ENCODE measurements at regions not wholly inside any gene's neighbourhood (a gene's known extent, or its start where the extent isn't known, plus 50 kb on each side); places are given as distances from the start of the nearest gene placed in this dataset.

- Histone ChIP-seq H3K27me3 (no peaks in the 10 kb centered on the region), H3K9me3 (no peaks in the 10 kb centered on the region), H3K27ac (no peak overlapping the region)
Measured at GRCh38 chr10:131677671-131678070, 223.1 kb upstream of the PPP2R2D start.

DNA sequence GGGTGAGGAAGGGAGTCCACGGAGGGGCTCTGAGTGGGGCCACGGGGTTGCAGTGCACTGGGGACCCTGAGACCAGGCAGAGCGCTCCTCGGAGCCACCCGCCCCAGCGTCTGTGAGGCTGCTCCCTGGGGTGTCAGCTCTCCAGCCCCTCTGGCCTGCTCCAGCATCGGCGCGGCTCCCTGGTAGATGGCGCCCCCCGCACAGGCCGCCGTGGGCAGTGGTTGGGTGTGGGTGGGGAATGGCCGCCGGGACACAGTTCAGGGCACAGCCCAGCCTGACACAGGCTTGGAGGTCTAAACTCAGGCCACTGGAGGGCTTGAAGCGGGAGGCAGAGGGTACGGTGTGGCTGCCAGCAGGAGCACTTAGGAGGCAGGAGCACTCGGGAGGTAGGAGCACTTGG lies 222.6 kb upstream of the PPP2R2D start:
- H3K4me3 ChIP-seq: no peak overlapping the region
- no peaks in the 10 kb centered on the region for H3K36me3 ChIP-seq
- no peaks in the 10 kb centered on the region for H3K4me1 ChIP-seq
- intact Hi-C loops (cut with DNase I; ENCODE audit: low total_unique reads): no loop called here
- H3K27me3 ChIP-seq: no peaks in the 10 kb centered on the region
- no peak overlapping the region for H3K27ac ChIP-seq
- no peak for DNase-seq
- no peaks in the 10 kb centered on the region for H3K9me3 ChIP-seq
- TF ChIP-seq POLR2A (IDR thresholded peaks at IDR 0.05): no peak
- TF ChIP-seq CTCF (IDR thresholded peaks at IDR 0.05): no peak

More at GRCh38 chr10:131677671-131678070, 223.1 kb upstream of the PPP2R2D start:
- Histone ChIP-seq H3K4me1 (no peaks in the 10 kb centered on the region), H3K4me3 (no peak overlapping the region), H3K36me3 (no peaks in the 10 kb centered on the region)
- no peak for TF ChIP-seq CTCF (IDR thresholded peaks at IDR 0.05)
- TF ChIP-seq POLR2A (IDR thresholded peaks at IDR 0.05): no peak
- DNase-seq: no peak
- intact Hi-C loops (cut with DNase I; ENCODE audit: low total_unique reads): no loop called here

- Histone ChIP-seq H3K9me3 (no peaks in the 10 kb centered on the region), H3K36me3 (no peaks in the 10 kb centered on the region), H3K4me3 (no peak overlapping the region), H3K27me3 (no peaks in the 10 kb centered on the region), H3K27ac (no peak overlapping the region), H3K4me1 (no peaks in the 10 kb centered on the region)
- no peak for DNase-seq
- TF ChIP-seq POLR2A (IDR thresholded peaks at IDR 0.05) (no peak), CTCF (IDR thresholded peaks at IDR 0.05) (no peak)
- intact Hi-C loops (cut with DNase I; ENCODE audit: low total_unique reads): no loop called here
Measured at GRCh38 chr10:131678613-131679012, 222.2 kb upstream of the PPP2R2D start.

DNA sequence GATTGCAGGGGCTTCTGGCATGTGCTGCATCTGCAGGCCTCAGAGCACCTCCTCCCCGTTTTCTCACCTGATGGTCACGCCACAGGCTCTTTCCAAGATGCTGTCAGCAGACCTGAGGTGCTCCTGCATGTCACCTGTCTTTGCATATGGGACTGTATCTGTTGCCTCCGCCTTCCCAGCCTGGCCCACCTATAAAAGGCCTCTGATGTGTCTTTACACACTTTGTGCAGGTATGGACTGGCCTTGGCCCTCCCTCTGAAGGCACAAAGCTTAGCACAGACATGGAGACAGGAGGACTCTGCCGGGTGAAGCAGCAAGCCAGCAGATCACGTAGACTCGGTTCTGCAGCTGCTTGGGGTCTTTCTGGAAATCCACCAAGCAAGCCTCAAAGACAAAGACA lies 220.9 kb upstream of the PPP2R2D start:
- Histone ChIP-seq H3K9me3 (no peaks in the 10 kb centered on the region), H3K4me1 (no peaks in the 10 kb centered on the region), H3K27me3 (no peaks in the 10 kb centered on the region), H3K27ac (no peak overlapping the region), H3K4me3 (no peak overlapping the region), H3K36me3 (no peaks in the 10 kb centered on the region)
- no peak for TF ChIP-seq POLR2A (IDR thresholded peaks at IDR 0.05)
- no peak for TF ChIP-seq CTCF (IDR thresholded peaks at IDR 0.05)
- intact Hi-C loops (cut with DNase I; ENCODE audit: low total_unique reads): no loop called here
- DNase-seq: no peak

GRCh38 chr10:131681122-131681521 lies 219.7 kb upstream of the PPP2R2D start:
- Histone ChIP-seq H3K27me3 (no peaks in the 10 kb centered on the region), H3K9me3 (no peaks in the 10 kb centered on the region), H3K4me1 (no peaks in the 10 kb centered on the region), H3K27ac (no peak overlapping the region), H3K4me3 (no peak overlapping the region), H3K36me3 (no peaks in the 10 kb centered on the region)
- intact Hi-C loops (cut with DNase I; ENCODE audit: low total_unique reads): no loop called here
- TF ChIP-seq POLR2A (IDR thresholded peaks at IDR 0.05) (no peak), CTCF (IDR thresholded peaks at IDR 0.05) (no peak)
- DNase-seq: no peak

Measured in uterus (tissue), 3 donors.